ENCODE measurements at regions not wholly inside any gene's neighbourhood (a gene's known extent, or its start where the extent isn't known, plus 50 kb on each side); places are given as distances from the start of the nearest gene placed in this dataset.
A peak's percentile ranks its signal among the peaks of the same experiment; 100 is the strongest.
"Not testable (repeated sequence)": the region's sequence is repeated elsewhere in the genome, so short reads cannot be mapped to it uniquely, and the experiment has no call there.

GRCh38 chr14:40326519-40326918 lies 894.3 kb upstream of the FBXO33 start:
- CTCF ChIA-PET (ENCODE audit: low intra/inter-chr PET ratio, low total read pairs); H3K27ac ChIP-seq (ENCODE audit: extremely low read length, insufficient read depth, low read length); H3K4me1 ChIP-seq (ENCODE audit: insufficient read depth, low read length); H3K9ac ChIP-seq (ENCODE audit: insufficient read depth, low read depth, low read length); H3K36me3 ChIP-seq (replicated peaks in 1 of 2; ENCODE audit: control insufficient read depth in 1 of 2, insufficient read depth in 2 of 2, low read length in 2 of 2); intact Hi-C loops (cut with micrococcal nuclease; ENCODE audit: unreplicated experiment); H2AFZ ChIP-seq (ENCODE audit: low read length); H3K79me2 ChIP-seq (ENCODE audit: insufficient read depth, low read length); BruUV-seq (replicated peaks); POLR2A ChIA-PET; H4K20me1 ChIP-seq (ENCODE audit: insufficient read depth, low read length); H3K4me3 ChIP-seq (replicated peaks in 1 of 3; ENCODE audit: insufficient read depth in 1 of 3, low read depth in 2 of 3, low read length in 3 of 3); DNase-seq (ENCODE audit: low spot score); H3K27me3 ChIP-seq (ENCODE audit: control insufficient read depth in 1 of 2, insufficient read depth in 2 of 2, low read length in 2 of 2); in situ Hi-C loops (cut with HindIII; ENCODE audit: extremely low pct_ligation_motif_present, low pct_unique_long_range_greater_than_20kb); H3K4me2 ChIP-seq (ENCODE audit: low read depth, low read length); FAIRE-seq; ATAC-seq: not testable (repeated sequence)
- WGBS (ENCODE audit: low lambda C conversion rate), result 29% methylated on average over 9 of the region's 9 CpGs
- peaks cover 49% of the 10 kb centered on the region for H3K9me3 ChIP-seq (ENCODE audit: low read length)
- TF ChIP-seq ZNF281 (CRISPR knock-in tag; IDR thresholded peaks at IDR 0.05; ENCODE audit: borderline replicate concordance), result peak; percentile 40; the same call in 1 of the 2 replicates

DNA sequence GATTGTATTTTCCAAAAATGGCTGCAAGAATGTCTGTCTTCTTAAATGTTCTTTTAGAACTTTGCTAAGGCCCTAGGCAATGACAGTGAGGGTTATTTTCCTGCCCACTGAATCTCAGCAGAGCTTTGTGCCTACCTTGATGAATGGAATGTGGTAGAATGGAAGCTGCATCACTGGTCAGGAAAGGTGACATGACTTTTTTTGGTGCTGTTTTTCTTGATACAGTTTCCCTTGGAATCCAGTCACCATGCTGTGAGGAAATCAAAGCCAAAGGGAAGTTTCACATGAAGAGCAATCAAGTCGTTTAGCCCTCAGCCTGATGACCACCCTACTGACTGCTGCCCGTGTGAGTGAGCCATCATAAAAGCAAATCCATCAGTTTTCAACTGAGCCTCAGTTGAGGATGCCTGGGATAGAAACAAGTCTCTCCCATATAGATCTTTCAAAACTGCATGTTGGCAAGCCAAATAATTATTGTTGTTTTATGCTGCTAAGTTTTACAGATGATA lies 886.0 kb upstream of the FBXO33 start:
- Histone ChIP-seq H3K79me2 (ENCODE audit: insufficient read depth, low read length) (no peaks in the 10 kb centered on the region), H4K20me1 (ENCODE audit: insufficient read depth, low read length) (no peaks in the 10 kb centered on the region), H3K4me1 (ENCODE audit: insufficient read depth, low read length) (no peaks in the 10 kb centered on the region), H3K27ac (ENCODE audit: extremely low read length, insufficient read depth, low read length) (no peak overlapping the region), H3K4me2 (ENCODE audit: low read depth, low read length) (no peak overlapping the region), H3K4me3 (replicated peaks in 1 of 3; ENCODE audit: insufficient read depth in 1 of 3, low read depth in 2 of 3, low read length in 3 of 3) (no peak overlapping the region), H2AFZ (ENCODE audit: low read length) (no peak overlapping the region), H3K9ac (ENCODE audit: insufficient read depth, low read depth, low read length) (no peak overlapping the region), H3K27me3 (ENCODE audit: control insufficient read depth in 1 of 2, insufficient read depth in 2 of 2, low read length in 2 of 2) (no peaks in the 10 kb centered on the region), H3K36me3 (replicated peaks in 1 of 2; ENCODE audit: control insufficient read depth in 1 of 2, insufficient read depth in 2 of 2, low read length in 2 of 2) (no peaks in the 10 kb centered on the region), H3K9me3 (ENCODE audit: low read length) (peaks cover 87% of the 10 kb centered on the region)
- DNase-seq (ENCODE audit: low spot score), result no peak
- 2% methylated on average over 2 of the region's 2 CpGs for WGBS (ENCODE audit: low lambda C conversion rate)
- FAIRE-seq, result no peak
- ChIA-PET CTCF (ENCODE audit: low intra/inter-chr PET ratio, low total read pairs) (no interaction called here), POLR2A (no interaction called here)
- ATAC-seq, result no peak
- intact Hi-C loops (cut with micrococcal nuclease; ENCODE audit: unreplicated experiment), result no loop called here
- in situ Hi-C loops (cut with HindIII; ENCODE audit: extremely low pct_ligation_motif_present, low pct_unique_long_range_greater_than_20kb), result no loop called here
- BruUV-seq (replicated peaks), result no TSS peak
- TF ChIP-seq SNAI1 (CRISPR knock-in tag; IDR thresholded peaks at IDR 0.05; ENCODE audit: borderline replicate concordance) (no peak), GTF2F1 (IDR thresholded peaks at IDR 0.05; ENCODE audit: low read length) (no peak), PRDM10 (CRISPR knock-in tag; IDR thresholded peaks at IDR 0.05; ENCODE audit: low read depth) (no peak), ZNF580 (CRISPR knock-in tag; IDR thresholded peaks at IDR 0.05; ENCODE audit: borderline replicate concordance, low read depth) (no peak), MED13 (CRISPR knock-in tag; IDR thresholded peaks at IDR 0.05) (no peak), NONO (IDR thresholded peaks at IDR 0.05) (no peak), NONO (CRISPR knock-in tag; conservative IDR thresholded peaks at IDR 0.05) (no peak), ZNF724P (CRISPR knock-in tag; IDR thresholded peaks at IDR 0.05; ENCODE audit: borderline replicate concordance) (no peak)
- TF ChIP-seq, protein P1, sequence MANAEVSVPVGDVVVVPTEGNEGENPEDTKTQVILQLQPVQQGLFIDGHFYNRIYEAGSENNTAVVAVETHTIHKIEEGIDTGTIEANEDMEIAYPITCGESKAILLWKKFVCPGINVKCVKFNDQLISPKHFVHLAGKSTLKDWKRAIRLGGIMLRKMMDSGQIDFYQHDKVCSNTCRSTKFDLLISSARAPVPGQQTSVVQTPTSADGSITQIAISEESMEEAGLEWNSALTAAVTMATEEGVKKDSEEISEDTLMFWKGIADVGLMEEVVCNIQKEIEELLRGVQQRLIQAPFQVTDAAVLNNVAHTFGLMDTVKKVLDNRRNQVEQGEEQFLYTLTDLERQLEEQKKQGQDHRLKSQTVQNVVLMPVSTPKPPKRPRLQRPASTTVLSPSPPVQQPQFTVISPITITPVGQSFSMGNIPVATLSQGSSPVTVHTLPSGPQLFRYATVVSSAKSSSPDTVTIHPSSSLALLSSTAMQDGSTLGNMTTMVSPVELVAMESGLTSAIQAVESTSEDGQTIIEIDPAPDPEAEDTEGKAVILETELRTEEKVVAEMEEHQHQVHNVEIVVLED (CRISPR knock-in tag; IDR thresholded peaks at IDR 0.05; ENCODE audit: borderline replicate concordance), result no peak

Measured in HepG2 (cell line).